Skeletal muscle satellite cell (primary cell): ENCODE measurements at regions not wholly inside any gene's neighbourhood (a gene's known extent, or its start where the extent isn't known, plus 50 kb on each side); places are given as distances from the start of the nearest gene placed in this dataset.
"Not testable (repeated sequence)": the region's sequence is repeated elsewhere in the genome, so short reads cannot be mapped to it uniquely, and the experiment has no call there.

ENCODE experiments used
- H3K27me3 ChIP-seq: 2 replicates; pipeline ENCODE4 v1.7.0; 2013; ENCODE audit warnings: low read length; ENCODE audit not compliant: control insufficient read depth, insufficient read depth
- H3K36me3 ChIP-seq: 2 replicates; pipeline ENCODE4 v1.7.0; 2013; ENCODE audit warnings: mild to moderate bottlenecking, control low read depth, low read length; ENCODE audit not compliant: insufficient read depth
- H3K4me1 ChIP-seq: 2 replicates; pipeline ENCODE4 v1.7.0; 2013; ENCODE audit warnings: low read length; ENCODE audit not compliant: control insufficient read depth, insufficient read depth
- H3K4me2 ChIP-seq: 2 replicates; pipeline ENCODE4 v1.7.0; 2013; ENCODE audit warnings: mild to moderate bottlenecking, low read length
- H3K4me3 ChIP-seq: 2 replicates; pipeline ENCODE4 v1.7.0; 2013; ENCODE audit warnings: low read length
- H3K9ac ChIP-seq: 2 replicates; pipeline ENCODE4 v1.7.0; 2013; ENCODE audit warnings: mild to moderate bottlenecking, low read depth, low read length, moderate library complexity
- H3K9me3 ChIP-seq: replicated peaks from 2 replicates; pipeline ENCODE4 v1.7.0; 2013; ENCODE audit warnings: mild to moderate bottlenecking, control low read depth, low read length

GRCh38 chr2:212898011-212898410 lies 253.4 kb downstream of the IKZF2 start:
- Histone ChIP-seq H3K4me3 (no peak overlapping the region), H3K9ac (no peak overlapping the region), H3K36me3 (no peaks in the 10 kb centered on the region), H3K4me1 (no peaks in the 10 kb centered on the region), H3K9me3 (no peaks in the 10 kb centered on the region), H3K27me3 (no peaks in the 10 kb centered on the region), H3K4me2 (no peak overlapping the region)

- Histone ChIP-seq H3K4me1 (no peaks in the 10 kb centered on the region), H3K9me3 (no peaks in the 10 kb centered on the region), H3K36me3 (no peaks in the 10 kb centered on the region), H3K4me3 (no peak overlapping the region), H3K27me3 (no peaks in the 10 kb centered on the region), H3K9ac (no peak overlapping the region), H3K4me2 (no peak overlapping the region)
Observed at GRCh38 chr2:212897296-212897695, 254.1 kb downstream of the IKZF2 start.

GRCh38 chr2:212894026-212894425 lies 257.4 kb downstream of the IKZF2 start:
- no peak overlapping the region for H3K4me2 ChIP-seq
- no peaks in the 10 kb centered on the region for H3K36me3 ChIP-seq
- no peaks in the 10 kb centered on the region for H3K4me1 ChIP-seq
- no peaks in the 10 kb centered on the region for H3K27me3 ChIP-seq
- no peak overlapping the region for H3K4me3 ChIP-seq
- H3K9me3 ChIP-seq, result no peaks in the 10 kb centered on the region
- no peak overlapping the region for H3K9ac ChIP-seq

GRCh38 chr2:212893216-212893615 lies 258.2 kb downstream of the IKZF2 start:
- no peak overlapping the region for H3K4me2 ChIP-seq
- no peaks in the 10 kb centered on the region for H3K9me3 ChIP-seq
- no peaks in the 10 kb centered on the region for H3K4me1 ChIP-seq
- H3K4me3 ChIP-seq, result no peak overlapping the region
- H3K27me3 ChIP-seq, result no peaks in the 10 kb centered on the region
- no peak overlapping the region for H3K9ac ChIP-seq
- H3K36me3 ChIP-seq, result no peaks in the 10 kb centered on the region

- Histone ChIP-seq H3K27me3 (no peaks in the 10 kb centered on the region), H3K9me3 (no peaks in the 10 kb centered on the region), H3K9ac (no peak overlapping the region), H3K4me3 (no peak overlapping the region), H3K36me3 (no peaks in the 10 kb centered on the region), H3K4me1 (no peaks in the 10 kb centered on the region), H3K4me2 (no peak overlapping the region)
Observed at GRCh38 chr2:212892193-212892592, 259.2 kb downstream of the IKZF2 start.

- no peak overlapping the region for H3K4me2 ChIP-seq
- no peaks in the 10 kb centered on the region for H3K9me3 ChIP-seq
- H3K4me3 ChIP-seq, result no peak overlapping the region
- H3K9ac ChIP-seq, result no peak overlapping the region
- H3K36me3 ChIP-seq, result no peaks in the 10 kb centered on the region
- no peaks in the 10 kb centered on the region for H3K27me3 ChIP-seq
- no peaks in the 10 kb centered on the region for H3K4me1 ChIP-seq
Observed at GRCh38 chr2:212891580-212891979, 259.8 kb downstream of the IKZF2 start.

- Histone ChIP-seq H3K4me1 (no peaks in the 10 kb centered on the region), H3K27me3 (no peaks in the 10 kb centered on the region), H3K36me3 (no peaks in the 10 kb centered on the region), H3K9me3 (no peaks in the 10 kb centered on the region), H3K4me2 (no peak overlapping the region), H3K9ac (no peak overlapping the region), H3K4me3 (no peak overlapping the region)
Observed at GRCh38 chr2:212882626-212883025, 268.8 kb downstream of the IKZF2 start.

GRCh38 chr2:212876556-212876955 lies 274.9 kb downstream of the IKZF2 start:
- not testable (repeated sequence) for H3K9ac ChIP-seq, H3K27me3 ChIP-seq, H3K4me2 ChIP-seq, H3K4me3 ChIP-seq, H3K9me3 ChIP-seq, H3K4me1 ChIP-seq, H3K36me3 ChIP-seq

GRCh38 chr2:212875950-212876349 lies 275.5 kb downstream of the IKZF2 start:
- not testable (repeated sequence) for H3K4me1 ChIP-seq, H3K36me3 ChIP-seq, H3K9ac ChIP-seq, H3K9me3 ChIP-seq, H3K4me3 ChIP-seq, H3K4me2 ChIP-seq, H3K27me3 ChIP-seq

- no peak overlapping the region for H3K4me3 ChIP-seq
- H3K27me3 ChIP-seq, result no peaks in the 10 kb centered on the region
- no peaks in the 10 kb centered on the region for H3K4me1 ChIP-seq
- no peak overlapping the region for H3K4me2 ChIP-seq
- H3K36me3 ChIP-seq, result no peaks in the 10 kb centered on the region
- no peaks in the 10 kb centered on the region for H3K9me3 ChIP-seq
- no peak overlapping the region for H3K9ac ChIP-seq
Observed at GRCh38 chr2:212873256-212873655, 278.2 kb downstream of the IKZF2 start.

- Histone ChIP-seq H3K4me3 (no peak overlapping the region), H3K4me2 (no peak overlapping the region), H3K4me1 (no peaks in the 10 kb centered on the region), H3K36me3 (no peaks in the 10 kb centered on the region), H3K9me3 (no peaks in the 10 kb centered on the region), H3K27me3 (no peaks in the 10 kb centered on the region), H3K9ac (no peak overlapping the region)
Observed at GRCh38 chr2:212871597-212871996, 279.8 kb downstream of the IKZF2 start.

- H3K4me3 ChIP-seq, result no peak overlapping the region
- no peaks in the 10 kb centered on the region for H3K4me1 ChIP-seq
- H3K9ac ChIP-seq, result no peak overlapping the region
- H3K9me3 ChIP-seq, result no peaks in the 10 kb centered on the region
- H3K36me3 ChIP-seq, result no peaks in the 10 kb centered on the region
- no peak overlapping the region for H3K4me2 ChIP-seq
- no peaks in the 10 kb centered on the region for H3K27me3 ChIP-seq
Observed at GRCh38 chr2:212864186-212864585, 287.2 kb downstream of the IKZF2 start.
